Breast epithelium (tissue), 3 donors: ENCODE measurements at regions not wholly inside any gene's neighbourhood (a gene's known extent, or its start where the extent isn't known, plus 50 kb on each side); places are given as distances from the start of the nearest gene placed in this dataset.

Experiments
- POLR2A ChIP-seq: fragments of 450-650 bp; IDR thresholded peaks from one replicate; pipeline ENCODE4 v1.6.1; 2016; ENCODE audit warnings: antibody characterized with exemption, mild to moderate bottlenecking, moderate library complexity
- TF ChIP-seq, protein P1 (sequence below), 3 donors: fragments of 450-650 bp; IDR thresholded peaks; one replicate each; pipeline ENCODE4 v1.5.1; 2016 to 2017; ENCODE audit warnings: antibody characterized with exemption in 3 of 3, mild to moderate bottlenecking in 3 of 3, moderate library complexity in 3 of 3

DNA sequence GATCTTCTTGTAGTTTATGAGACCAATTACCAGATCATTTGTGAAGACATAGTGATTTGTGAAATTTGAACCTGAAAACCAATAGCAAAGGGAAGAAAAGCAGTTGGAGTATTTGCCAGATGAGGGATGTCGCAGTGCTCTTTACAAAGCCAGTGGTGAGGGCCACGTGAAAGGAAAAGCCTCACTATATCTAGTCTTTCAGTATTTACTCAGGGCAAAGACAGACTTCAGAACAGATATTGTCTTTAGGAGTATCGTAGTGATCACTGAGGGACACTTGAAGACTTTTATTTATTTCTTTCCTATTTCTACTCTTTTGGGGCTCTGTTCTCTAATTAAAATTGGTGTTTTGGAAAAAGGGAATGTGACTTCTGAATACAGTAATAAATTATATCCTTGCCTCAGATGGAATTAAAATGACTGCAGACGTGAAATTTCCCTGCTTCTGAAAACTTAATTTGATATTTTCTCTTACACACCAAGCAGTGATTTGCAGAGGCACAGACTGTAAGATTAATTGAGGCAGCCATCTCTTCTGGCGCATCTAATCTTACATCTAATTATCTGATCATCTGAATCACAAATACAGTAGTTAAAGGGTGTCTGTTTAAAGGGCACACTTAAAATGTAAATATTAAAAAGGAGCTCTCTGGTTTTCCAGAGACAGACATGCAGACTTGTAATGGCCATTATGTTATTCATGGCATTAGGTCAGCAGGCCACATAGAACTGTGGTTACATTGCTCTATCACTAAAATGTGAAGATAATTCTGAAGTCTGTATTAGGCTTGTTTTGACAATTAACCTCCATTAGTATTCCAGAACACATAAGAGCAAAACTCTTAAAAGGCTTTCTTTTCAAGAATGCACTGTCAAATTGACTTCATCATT, 193.0 kb upstream of the GOLIM4 start:
- TF ChIP-seq, protein P1, sequence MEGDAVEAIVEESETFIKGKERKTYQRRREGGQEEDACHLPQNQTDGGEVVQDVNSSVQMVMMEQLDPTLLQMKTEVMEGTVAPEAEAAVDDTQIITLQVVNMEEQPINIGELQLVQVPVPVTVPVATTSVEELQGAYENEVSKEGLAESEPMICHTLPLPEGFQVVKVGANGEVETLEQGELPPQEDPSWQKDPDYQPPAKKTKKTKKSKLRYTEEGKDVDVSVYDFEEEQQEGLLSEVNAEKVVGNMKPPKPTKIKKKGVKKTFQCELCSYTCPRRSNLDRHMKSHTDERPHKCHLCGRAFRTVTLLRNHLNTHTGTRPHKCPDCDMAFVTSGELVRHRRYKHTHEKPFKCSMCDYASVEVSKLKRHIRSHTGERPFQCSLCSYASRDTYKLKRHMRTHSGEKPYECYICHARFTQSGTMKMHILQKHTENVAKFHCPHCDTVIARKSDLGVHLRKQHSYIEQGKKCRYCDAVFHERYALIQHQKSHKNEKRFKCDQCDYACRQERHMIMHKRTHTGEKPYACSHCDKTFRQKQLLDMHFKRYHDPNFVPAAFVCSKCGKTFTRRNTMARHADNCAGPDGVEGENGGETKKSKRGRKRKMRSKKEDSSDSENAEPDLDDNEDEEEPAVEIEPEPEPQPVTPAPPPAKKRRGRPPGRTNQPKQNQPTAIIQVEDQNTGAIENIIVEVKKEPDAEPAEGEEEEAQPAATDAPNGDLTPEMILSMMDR (IDR thresholded peaks at IDR 0.05), result no peak
- no peak for TF ChIP-seq POLR2A
